ENCODE measurements at regions not wholly inside any gene's neighbourhood (a gene's known extent, or its start where the extent isn't known, plus 50 kb on each side); places are given as distances from the start of the nearest gene placed in this dataset.
"Not testable (repeated sequence)": the region's sequence is repeated elsewhere in the genome, so short reads cannot be mapped to it uniquely, and the experiment has no call there.

GRCh38 chr3:66557170-66557569 lies 56.3 kb upstream of the LRIG1 start:
- TF ChIP-seq CTCF (IDR thresholded peaks at IDR 0.05 in 8 of 11, conservative IDR thresholded peaks at IDR 0.05 in 3 of 11) (no peak), POLR2AphosphoS5 (IDR thresholded peaks at IDR 0.05) (no peak), POLR2A (IDR thresholded peaks at IDR 0.05) (no peak)
- peaks cover 0 to 34% (median 0%) of the 10 kb centered on the region in 7 donors for H3K27me3 ChIP-seq (replicated peaks in 1 of 7)
- no peaks in the 10 kb centered on the region for H3K36me3 ChIP-seq
- peaks cover 0 to 17% (median 7%) of the 10 kb centered on the region in 8 donors for H3K9me3 ChIP-seq
- no peak overlapping the region for H3K27ac ChIP-seq
- DNase-seq: no peak
- H3K4me1 ChIP-seq: no peaks in the 10 kb centered on the region
- intact Hi-C loops (cut with DNase I; ENCODE audit: low total_unique reads): no loop called here
- 91 to 98% (median 93%) methylated on average over 7 of the region's 7 CpGs for WGBS, 5 donors
- H3K4me3 ChIP-seq: no peak overlapping the region

DNA sequence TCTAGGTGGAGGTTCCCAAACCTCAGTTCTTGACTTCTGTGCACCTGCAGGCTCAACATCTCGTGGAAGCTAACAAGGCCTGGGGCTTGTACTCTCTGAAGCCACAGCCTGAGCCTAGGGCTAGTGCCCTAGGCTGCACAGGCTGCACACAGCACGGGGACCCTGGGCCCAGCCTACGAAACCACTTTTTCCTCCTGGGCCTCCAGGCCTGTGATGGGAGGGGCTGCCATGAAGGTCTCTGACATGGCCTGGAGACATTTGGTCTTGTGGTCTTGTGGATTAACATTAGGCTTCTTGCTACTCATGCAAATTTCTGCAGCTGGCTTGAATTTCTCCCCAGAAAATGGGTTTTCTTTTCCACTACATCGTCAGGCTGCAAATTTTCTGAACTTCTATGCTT lies 59.1 kb upstream of the LRIG1 start:
- H3K36me3 ChIP-seq; H3K27ac ChIP-seq; DNase-seq; H3K27me3 ChIP-seq (replicated peaks in 1 of 7); H3K4me3 ChIP-seq; intact Hi-C loops (cut with DNase I; ENCODE audit: low total_unique reads); H3K4me1 ChIP-seq: not testable (repeated sequence)
- 76 to 93% (median 88%) methylated on average over 1 to 4 of the region's 4 CpGs for WGBS, 5 donors
- peaks cover 0 to 17% (median 7%) of the 10 kb centered on the region in 8 donors for H3K9me3 ChIP-seq

GRCh38 chr3:66561367-66561766 lies 60.5 kb upstream of the LRIG1 start:
- Histone ChIP-seq H3K9me3 (peaks cover 0 to 17% (median 7%) of the 10 kb centered on the region in 8 donors), H3K27me3 (replicated peaks in 1 of 7) (peaks cover 0 to under 1% (median 0%) of the 10 kb centered on the region in 7 donors), H3K4me1 (no peaks in the 10 kb centered on the region), H3K4me3 (no peak overlapping the region), H3K27ac (no peak overlapping the region), H3K36me3 (no peaks in the 10 kb centered on the region)
- intact Hi-C loops (cut with DNase I; ENCODE audit: low total_unique reads): no loop called here
- no peak for TF ChIP-seq POLR2AphosphoS5 (IDR thresholded peaks at IDR 0.05)
- TF ChIP-seq CTCF (IDR thresholded peaks at IDR 0.05 in 8 of 11, conservative IDR thresholded peaks at IDR 0.05 in 3 of 11): no peak
- no peak for TF ChIP-seq POLR2A (IDR thresholded peaks at IDR 0.05)
- no peak for DNase-seq

DNA sequence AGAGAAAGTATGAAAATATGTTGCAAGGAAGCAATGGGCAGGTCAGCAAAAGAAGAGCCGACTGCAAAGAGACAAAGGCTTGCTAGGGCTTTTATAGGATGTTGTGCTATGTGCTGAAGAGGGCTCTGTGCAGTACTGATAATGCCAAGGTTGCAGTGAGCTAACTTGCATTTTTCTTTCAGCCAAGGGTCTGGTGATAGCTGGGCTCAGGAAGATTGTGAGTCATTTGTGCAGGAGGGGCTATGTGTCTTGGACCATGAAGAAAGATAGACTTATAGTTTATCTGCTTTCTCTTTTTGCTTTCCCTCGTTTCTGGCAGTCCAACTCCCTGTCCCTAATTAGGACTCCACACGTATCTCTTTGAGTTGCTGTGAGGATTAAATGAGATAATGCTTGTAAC lies 64.5 kb upstream of the LRIG1 start:
- intact Hi-C loops (cut with DNase I; ENCODE audit: low total_unique reads): no loop called here
- H3K4me3 ChIP-seq: no peak overlapping the region
- no peaks in the 10 kb centered on the region for H3K36me3 ChIP-seq
- no peaks in the 10 kb centered on the region for H3K4me1 ChIP-seq
- no peak overlapping the region for H3K27ac ChIP-seq
- WGBS, 5 donors: 61 to 82% (median 79%) methylated on average over 3 of the region's 3 CpGs
- no peak for DNase-seq
- peaks cover 0 to 5% (median 0%) of the 10 kb centered on the region in 8 donors for H3K9me3 ChIP-seq
- TF ChIP-seq CTCF (IDR thresholded peaks at IDR 0.05 in 8 of 11, conservative IDR thresholded peaks at IDR 0.05 in 3 of 11) (no peak), POLR2A (IDR thresholded peaks at IDR 0.05) (no peak), POLR2AphosphoS5 (IDR thresholded peaks at IDR 0.05) (no peak)
- peaks cover 0 to 13% (median 0%) of the 10 kb centered on the region in 7 donors for H3K27me3 ChIP-seq (replicated peaks in 1 of 7)

DNA sequence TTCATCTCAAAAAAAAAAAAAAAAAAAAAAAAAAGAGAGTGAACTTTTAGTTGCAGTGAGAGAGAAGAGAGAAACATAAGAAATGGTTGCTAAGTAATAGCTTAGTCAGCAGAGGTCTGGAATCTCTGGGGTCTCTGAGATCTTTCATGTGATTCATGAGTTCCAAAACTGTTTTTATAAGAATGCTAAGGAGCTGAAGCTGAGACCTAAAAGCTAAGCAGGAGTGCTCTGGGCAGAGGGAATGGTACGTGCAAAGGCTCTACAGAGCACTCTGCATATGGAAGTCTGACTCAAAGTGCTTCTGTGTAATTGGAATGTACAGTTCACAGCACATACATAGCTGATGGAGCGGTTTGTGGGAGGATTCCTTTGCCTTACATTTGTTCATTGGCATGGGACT lies 66.3 kb upstream of the LRIG1 start:
- WGBS, 5 donors: 84 to 94% (median 90%) methylated on average over 2 of the region's 2 CpGs
- Histone ChIP-seq H3K4me3 (no peak overlapping the region), H3K27ac (no peak overlapping the region), H3K27me3 (replicated peaks in 1 of 7) (peaks cover 0 to 18% (median 0%) of the 10 kb centered on the region in 7 donors), H3K4me1 (no peaks in the 10 kb centered on the region), H3K36me3 (no peaks in the 10 kb centered on the region), H3K9me3 (no peaks in the 10 kb centered on the region)
- TF ChIP-seq POLR2A (IDR thresholded peaks at IDR 0.05): no peak
- TF ChIP-seq POLR2AphosphoS5 (IDR thresholded peaks at IDR 0.05): no peak
- no peak for TF ChIP-seq CTCF (IDR thresholded peaks at IDR 0.05 in 8 of 11, conservative IDR thresholded peaks at IDR 0.05 in 3 of 11)
- no peak for DNase-seq
- intact Hi-C loops (cut with DNase I; ENCODE audit: low total_unique reads): no loop called here

All from spleen (tissue), 11 donors.